ENCODE measurements at regions not wholly inside any gene's neighbourhood (a gene's known extent, or its start where the extent isn't known, plus 50 kb on each side); places are given as distances from the start of the nearest gene placed in this dataset.

- no peak for TF ChIP-seq CTCF (IDR thresholded peaks at IDR 0.05)
- Histone ChIP-seq H3K4me1 (ENCODE audit: control insufficient read depth in 1 of 2, insufficient read depth in 1 of 2, low read depth in 1 of 2, low read length in 1 of 2) (no peaks in the 10 kb centered on the region), H3K9me3 (no peaks in the 10 kb centered on the region), H3K27me3 (peaks cover 71% of the 10 kb centered on the region), H3K4me3 (ENCODE audit: low read depth in 1 of 2, low read length in 1 of 2) (no peak overlapping the region), H3K27ac (no peak overlapping the region), H3K36me3 (no peaks in the 10 kb centered on the region)
Measured at GRCh38 chr13:97116754-97117153, 105.4 kb upstream of the MBNL2 start.

GRCh38 chr13:97117388-97117910 lies 104.7 kb upstream of the MBNL2 start:
- TF ChIP-seq CTCF (IDR thresholded peaks at IDR 0.05): no peak
- Histone ChIP-seq H3K36me3 (no peaks in the 10 kb centered on the region), H3K9me3 (no peaks in the 10 kb centered on the region), H3K4me3 (ENCODE audit: low read depth in 1 of 2, low read length in 1 of 2) (no peak overlapping the region), H3K4me1 (ENCODE audit: control insufficient read depth in 1 of 2, insufficient read depth in 1 of 2, low read depth in 1 of 2, low read length in 1 of 2) (no peaks in the 10 kb centered on the region), H3K27me3 (peaks cover 74% of the 10 kb centered on the region), H3K27ac (no peak overlapping the region)

- no peak for TF ChIP-seq CTCF (IDR thresholded peaks at IDR 0.05)
- no peak overlapping the region for H3K27ac ChIP-seq
- no peaks in the 10 kb centered on the region for H3K4me1 ChIP-seq (ENCODE audit: control insufficient read depth in 1 of 2, insufficient read depth in 1 of 2, low read depth in 1 of 2, low read length in 1 of 2)
Measured at GRCh38 chr13:97119943-97120342, 102.2 kb upstream of the MBNL2 start.

GRCh38 chr13:97120346-97120745 lies 101.8 kb upstream of the MBNL2 start:
- Histone ChIP-seq H3K9me3 (no peaks in the 10 kb centered on the region), H3K36me3 (no peaks in the 10 kb centered on the region), H3K27me3 (peaks cover 72% of the 10 kb centered on the region), H3K4me3 (ENCODE audit: low read depth in 1 of 2, low read length in 1 of 2) (no peak overlapping the region), H3K27ac (no peak overlapping the region), H3K4me1 (ENCODE audit: control insufficient read depth in 1 of 2, insufficient read depth in 1 of 2, low read depth in 1 of 2, low read length in 1 of 2) (no peaks in the 10 kb centered on the region)
- no peak for TF ChIP-seq CTCF (IDR thresholded peaks at IDR 0.05)

More at GRCh38 chr13:97119943-97120342, 102.2 kb upstream of the MBNL2 start:
- Histone ChIP-seq H3K9me3 (no peaks in the 10 kb centered on the region), H3K27me3 (peaks cover 72% of the 10 kb centered on the region), H3K4me3 (ENCODE audit: low read depth in 1 of 2, low read length in 1 of 2) (no peak overlapping the region), H3K36me3 (no peaks in the 10 kb centered on the region)

GRCh38 chr13:97120976-97121375 lies 101.2 kb upstream of the MBNL2 start:
- no peaks in the 10 kb centered on the region for H3K4me1 ChIP-seq (ENCODE audit: control insufficient read depth in 1 of 2, insufficient read depth in 1 of 2, low read depth in 1 of 2, low read length in 1 of 2)

More at GRCh38 chr13:97120976-97121375, 101.2 kb upstream of the MBNL2 start:
- H3K27me3 ChIP-seq: peaks cover 73% of the 10 kb centered on the region
- H3K4me3 ChIP-seq (ENCODE audit: low read depth in 1 of 2, low read length in 1 of 2): no peak overlapping the region
- H3K36me3 ChIP-seq: no peaks in the 10 kb centered on the region
- TF ChIP-seq CTCF (IDR thresholded peaks at IDR 0.05): no peak
- no peak overlapping the region for H3K27ac ChIP-seq
- H3K9me3 ChIP-seq: no peaks in the 10 kb centered on the region

Data from neutrophil (primary cell).